ENCODE measurements at regions not wholly inside any gene's neighbourhood (a gene's known extent, or its start where the extent isn't known, plus 50 kb on each side); places are given as distances from the start of the nearest gene placed in this dataset.
"Not testable (repeated sequence)": the region's sequence is repeated elsewhere in the genome, so short reads cannot be mapped to it uniquely, and the experiment has no call there.

DNA sequence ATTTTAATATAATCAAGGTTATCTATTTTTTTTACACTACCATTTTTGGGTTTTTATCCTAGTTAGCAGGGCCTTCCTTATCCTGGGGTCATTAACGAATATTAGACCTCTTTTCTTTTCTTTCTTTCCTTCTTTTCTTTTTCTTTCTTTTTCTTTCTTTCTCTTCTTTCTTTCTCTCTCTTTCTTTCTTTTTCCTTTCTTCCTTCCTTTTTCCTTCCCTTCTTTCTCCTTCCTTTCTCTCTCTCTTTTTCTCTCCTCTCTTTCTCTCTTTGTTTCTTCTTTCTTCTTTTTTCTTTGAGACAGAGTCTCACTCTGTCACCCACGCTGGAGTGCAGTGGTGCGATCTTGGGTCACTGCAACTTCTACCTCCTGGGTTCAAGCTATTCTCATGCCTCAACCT, 120.4 kb upstream of the PDE7B start:
- Mint-ChIP-seq H3K27ac (no peak overlapping the region), H3K36me3 (ENCODE audit: low read depth) (no peaks in the 10 kb centered on the region)

DNA sequence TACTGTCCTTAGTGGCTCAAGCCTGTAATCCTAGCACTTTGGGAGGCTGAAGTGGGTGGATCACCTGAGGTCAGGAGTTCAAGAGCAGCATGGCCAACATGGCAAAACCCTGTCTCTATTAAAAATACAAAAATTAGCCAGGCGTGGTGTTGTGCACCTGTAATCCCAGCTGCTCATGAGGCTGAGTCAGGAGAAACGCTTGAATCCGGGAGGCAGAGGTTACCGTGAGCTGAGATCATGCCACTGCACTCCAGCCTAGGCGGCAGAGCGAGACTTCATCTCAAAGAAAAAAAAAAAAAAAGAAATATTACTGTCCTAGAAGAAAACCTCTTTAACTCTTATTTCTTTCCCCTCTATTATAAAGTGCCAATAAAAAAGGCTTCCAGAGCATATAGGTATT, 115.2 kb upstream of the PDE7B start:
- intact Hi-C loops (cut with micrococcal nuclease); H3K9me3 Mint-ChIP-seq; H3K27me3 Mint-ChIP-seq; H3K4me1 Mint-ChIP-seq (ENCODE audit: low read depth); H3K4me3 Mint-ChIP-seq; H3K36me3 Mint-ChIP-seq (ENCODE audit: low read depth); H3K27ac Mint-ChIP-seq: not testable (repeated sequence)

More for the DNA sequence above, 120.4 kb upstream of the PDE7B start:
- intact Hi-C loops (cut with micrococcal nuclease): no loop called here
- Mint-ChIP-seq H3K9me3 (peaks cover 12% of the 10 kb centered on the region), H3K4me3 (no peak overlapping the region), H3K27me3 (no peaks in the 10 kb centered on the region), H3K4me1 (ENCODE audit: low read depth) (no peaks in the 10 kb centered on the region)

DNA sequence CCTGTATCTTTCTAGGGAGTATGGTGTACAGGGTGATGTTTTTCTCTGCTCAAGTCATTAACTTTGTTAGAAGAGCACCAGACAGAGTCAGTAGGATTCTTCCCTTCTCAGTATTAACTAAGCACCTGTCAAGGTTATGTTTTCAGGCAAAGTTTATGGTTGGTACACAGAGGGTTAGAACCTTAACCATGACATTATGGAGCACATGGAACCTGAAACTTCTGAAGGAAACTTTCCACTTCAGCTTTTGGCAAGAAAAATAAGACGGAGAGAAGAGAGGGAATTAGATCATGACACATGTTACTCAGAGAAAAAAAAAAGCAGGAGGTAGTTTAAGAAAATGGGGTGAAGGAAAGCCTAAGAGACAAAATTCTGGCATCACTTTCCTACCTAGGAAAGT, 112.9 kb upstream of the PDE7B start:
- Mint-ChIP-seq H3K27me3 (no peaks in the 10 kb centered on the region), H3K4me1 (ENCODE audit: low read depth) (no peaks in the 10 kb centered on the region), H3K9me3 (peaks cover 9% of the 10 kb centered on the region), H3K4me3 (no peak overlapping the region), H3K27ac (no peak overlapping the region), H3K36me3 (ENCODE audit: low read depth) (no peaks in the 10 kb centered on the region)
- intact Hi-C loops (cut with micrococcal nuclease): no loop called here

DNA sequence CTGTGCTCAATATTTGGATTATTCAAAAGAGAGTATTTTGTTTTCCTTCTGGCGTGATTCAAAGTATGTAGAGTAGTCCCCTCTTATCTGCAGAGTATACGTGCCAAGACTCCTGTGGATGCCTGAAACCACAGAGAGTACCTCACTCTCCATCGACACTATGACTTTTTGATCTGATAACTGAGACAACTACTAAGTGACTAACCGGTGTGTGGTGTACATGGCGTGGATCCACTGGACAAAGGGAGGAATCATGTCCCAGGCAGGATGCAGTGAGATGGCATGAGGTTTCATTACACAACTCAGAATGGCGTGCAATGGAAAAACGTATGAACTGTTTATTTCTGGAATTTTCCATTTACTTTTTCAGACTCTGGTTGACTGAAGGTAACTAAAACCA, 112.2 kb upstream of the PDE7B start:
- Mint-ChIP-seq H3K27me3 (no peaks in the 10 kb centered on the region), H3K9me3 (peaks cover 9% of the 10 kb centered on the region), H3K27ac (no peak overlapping the region), H3K4me1 (ENCODE audit: low read depth) (no peaks in the 10 kb centered on the region), H3K36me3 (ENCODE audit: low read depth) (no peaks in the 10 kb centered on the region), H3K4me3 (no peak overlapping the region)
- intact Hi-C loops (cut with micrococcal nuclease): no loop called here

DNA sequence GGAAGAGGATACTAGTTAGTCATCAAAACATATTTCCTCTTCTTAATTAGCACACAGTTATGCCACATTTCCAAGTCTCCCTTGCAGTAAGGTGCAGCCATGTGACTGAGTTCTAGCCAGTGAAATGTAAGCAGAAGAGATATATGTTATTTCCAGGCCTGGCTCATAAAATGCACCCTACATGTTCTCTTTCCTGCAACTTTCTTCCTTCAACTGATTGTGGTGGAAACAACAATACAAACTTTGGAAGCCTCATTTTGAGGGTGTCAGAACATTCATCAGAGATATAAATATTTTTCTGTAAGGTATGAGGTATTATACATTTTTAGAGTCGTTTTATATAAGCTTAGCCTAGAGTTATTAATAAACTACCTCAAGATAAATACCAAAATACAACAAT, 110.9 kb upstream of the PDE7B start:
- Mint-ChIP-seq H3K9me3 (peaks cover 9% of the 10 kb centered on the region), H3K4me1 (ENCODE audit: low read depth) (no peaks in the 10 kb centered on the region), H3K4me3 (no peak overlapping the region), H3K27me3 (no peaks in the 10 kb centered on the region), H3K27ac (no peak overlapping the region), H3K36me3 (ENCODE audit: low read depth) (no peaks in the 10 kb centered on the region)
- intact Hi-C loops (cut with micrococcal nuclease): no loop called here

DNA sequence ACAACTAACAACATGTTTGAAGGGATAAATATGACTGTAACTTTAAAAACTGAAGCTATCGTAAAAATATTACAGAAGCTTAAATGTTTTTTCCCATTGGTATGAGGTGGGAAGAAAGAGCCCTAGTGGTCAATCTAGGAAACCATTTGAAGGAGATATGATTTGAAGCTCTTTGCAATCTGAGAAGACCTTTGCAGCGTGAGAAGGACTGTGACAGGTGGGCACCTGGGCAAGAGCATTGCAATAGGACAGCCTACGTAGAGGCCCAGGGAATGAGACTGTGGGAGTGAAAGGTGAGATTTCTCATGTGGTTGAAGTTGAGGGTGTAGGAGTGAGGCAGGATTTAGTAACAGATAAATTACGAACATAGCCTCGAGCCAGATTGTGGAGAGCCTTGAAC, 108.0 kb upstream of the PDE7B start:
- Mint-ChIP-seq H3K9me3 (no peaks in the 10 kb centered on the region), H3K4me3 (no peak overlapping the region), H3K4me1 (ENCODE audit: low read depth) (no peaks in the 10 kb centered on the region), H3K27ac (no peak overlapping the region), H3K27me3 (no peaks in the 10 kb centered on the region), H3K36me3 (ENCODE audit: low read depth) (no peaks in the 10 kb centered on the region)
- intact Hi-C loops (cut with micrococcal nuclease): no loop called here

DNA sequence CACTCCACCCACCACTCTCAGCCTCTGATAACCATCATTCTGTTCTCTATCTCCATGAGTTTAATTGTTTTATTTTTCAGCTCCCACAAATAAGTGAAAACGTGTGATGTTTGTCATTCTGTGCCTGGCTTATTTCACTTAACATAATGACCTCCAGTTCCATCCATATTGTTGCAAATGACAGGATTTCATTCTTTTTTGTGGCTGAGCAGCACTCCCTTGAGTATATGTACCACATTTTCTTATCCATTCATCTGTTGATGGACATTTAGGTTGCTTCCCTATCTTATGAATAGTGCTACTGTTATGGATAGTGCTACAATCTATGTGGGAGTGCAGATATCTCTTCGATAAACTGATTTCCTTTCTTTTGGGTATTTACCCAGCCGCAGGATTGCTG, 103.3 kb upstream of the PDE7B start:
- intact Hi-C loops (cut with micrococcal nuclease): no loop called here
- H3K27ac Mint-ChIP-seq: no peak overlapping the region
- no peak overlapping the region for H3K4me3 Mint-ChIP-seq
- H3K27me3 Mint-ChIP-seq: no peaks in the 10 kb centered on the region
- no peaks in the 10 kb centered on the region for H3K36me3 Mint-ChIP-seq (ENCODE audit: low read depth)
- H3K9me3 Mint-ChIP-seq: no peaks in the 10 kb centered on the region
- no peaks in the 10 kb centered on the region for H3K4me1 Mint-ChIP-seq (ENCODE audit: low read depth)

DNA sequence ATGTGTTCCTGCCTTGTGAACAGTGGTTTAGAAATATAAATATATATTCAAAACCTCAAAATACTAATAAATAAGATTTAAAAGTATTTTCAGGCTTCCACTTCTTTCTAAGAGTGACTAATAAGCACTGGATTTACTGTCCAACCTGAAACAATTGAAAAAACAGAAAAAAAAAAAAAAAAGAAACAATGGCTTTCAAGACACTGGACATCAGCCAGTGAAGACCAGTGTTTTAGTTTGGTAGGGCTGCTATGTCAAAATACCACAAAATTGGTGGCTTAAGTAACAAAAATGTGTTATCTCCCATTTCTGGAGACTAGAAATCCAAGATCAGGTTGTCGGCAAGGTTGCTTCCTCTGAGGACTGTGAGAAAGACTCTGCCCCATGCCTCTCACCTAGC, 101.4 kb upstream of the PDE7B start:
- Mint-ChIP-seq H3K4me1 (ENCODE audit: low read depth) (no peaks in the 10 kb centered on the region), H3K27me3 (no peaks in the 10 kb centered on the region), H3K36me3 (ENCODE audit: low read depth) (no peaks in the 10 kb centered on the region), H3K27ac (no peak overlapping the region), H3K4me3 (no peak overlapping the region), H3K9me3 (no peaks in the 10 kb centered on the region)
- intact Hi-C loops (cut with micrococcal nuclease): no loop called here

DNA sequence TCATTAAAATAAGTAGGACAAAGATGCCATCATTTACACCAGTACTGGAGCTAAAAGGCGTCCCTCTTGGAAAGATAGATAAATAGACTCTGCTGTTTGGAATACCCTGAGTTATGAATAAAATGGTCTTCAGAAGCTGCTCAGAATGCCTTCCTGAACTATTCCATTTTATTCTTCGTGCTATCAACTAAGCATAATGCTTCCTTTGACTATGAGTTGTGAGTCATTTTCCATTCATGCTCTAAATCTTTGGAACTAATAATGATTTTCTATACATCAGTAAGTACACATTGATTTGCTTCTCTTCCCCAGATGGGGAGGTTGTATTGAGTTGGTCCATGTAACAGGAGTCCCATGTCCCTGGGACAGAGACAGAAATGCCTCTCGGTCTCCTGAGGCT, 98.3 kb upstream of the PDE7B start:
- H3K27me3 Mint-ChIP-seq: no peaks in the 10 kb centered on the region
- no peaks in the 10 kb centered on the region for H3K36me3 Mint-ChIP-seq (ENCODE audit: low read depth)
- no peak overlapping the region for H3K4me3 Mint-ChIP-seq
- H3K27ac Mint-ChIP-seq: no peak overlapping the region
- H3K9me3 Mint-ChIP-seq: no peaks in the 10 kb centered on the region
- no peaks in the 10 kb centered on the region for H3K4me1 Mint-ChIP-seq (ENCODE audit: low read depth)
- intact Hi-C loops (cut with micrococcal nuclease): no loop called here

DNA sequence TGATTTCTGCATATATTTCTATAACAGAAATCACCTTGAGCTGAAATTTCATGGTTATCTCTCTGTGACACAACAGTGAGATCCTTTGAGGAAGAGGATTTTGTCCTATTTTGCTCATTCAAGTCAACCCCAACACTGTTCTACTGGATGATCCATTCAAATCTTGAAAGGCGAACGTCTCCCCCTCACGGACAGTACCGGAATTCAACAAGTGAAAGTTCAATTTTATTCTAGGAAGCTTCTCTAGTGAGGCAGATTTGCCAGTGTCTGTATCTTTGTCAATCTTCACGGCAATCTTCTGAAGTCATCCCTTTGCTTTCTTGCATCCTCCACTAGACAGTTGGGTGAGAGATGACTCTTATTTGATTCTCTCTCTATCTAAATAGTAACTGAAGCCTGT, 91.7 kb upstream of the PDE7B start:
- no peaks in the 10 kb centered on the region for H3K36me3 Mint-ChIP-seq (ENCODE audit: low read depth)
- peaks cover 24% of the 10 kb centered on the region for H3K9me3 Mint-ChIP-seq
- no peaks in the 10 kb centered on the region for H3K27me3 Mint-ChIP-seq
- H3K4me1 Mint-ChIP-seq (ENCODE audit: low read depth): no peaks in the 10 kb centered on the region
- intact Hi-C loops (cut with micrococcal nuclease): no loop called here
- no peak overlapping the region for H3K27ac Mint-ChIP-seq
- H3K4me3 Mint-ChIP-seq: no peak overlapping the region

DNA sequence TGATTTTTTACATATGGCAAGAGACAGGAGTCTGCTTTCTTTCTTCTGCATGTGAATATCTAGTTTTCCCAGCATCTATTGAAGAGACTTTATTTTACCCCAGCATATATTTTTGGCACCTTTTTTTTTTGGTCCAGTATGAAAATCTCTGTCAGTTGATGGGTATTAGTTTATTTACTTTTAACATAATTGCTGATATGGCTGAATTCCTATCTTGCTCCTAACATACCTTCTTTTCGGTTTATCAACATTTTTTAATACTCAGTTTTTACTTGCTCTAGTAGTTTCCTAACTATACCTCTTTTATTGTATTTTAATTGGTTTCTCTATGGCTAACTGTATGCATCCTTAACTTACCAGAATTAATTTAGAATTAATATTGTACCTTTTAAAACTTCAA, 77.5 kb upstream of the PDE7B start:
- Mint-ChIP-seq H3K4me1 (ENCODE audit: low read depth) (no peaks in the 10 kb centered on the region), H3K9me3 (peaks cover 15% of the 10 kb centered on the region), H3K36me3 (ENCODE audit: low read depth) (no peaks in the 10 kb centered on the region), H3K27me3 (no peaks in the 10 kb centered on the region), H3K27ac (no peak overlapping the region), H3K4me3 (no peak overlapping the region)
- intact Hi-C loops (cut with micrococcal nuclease): no loop called here

DNA sequence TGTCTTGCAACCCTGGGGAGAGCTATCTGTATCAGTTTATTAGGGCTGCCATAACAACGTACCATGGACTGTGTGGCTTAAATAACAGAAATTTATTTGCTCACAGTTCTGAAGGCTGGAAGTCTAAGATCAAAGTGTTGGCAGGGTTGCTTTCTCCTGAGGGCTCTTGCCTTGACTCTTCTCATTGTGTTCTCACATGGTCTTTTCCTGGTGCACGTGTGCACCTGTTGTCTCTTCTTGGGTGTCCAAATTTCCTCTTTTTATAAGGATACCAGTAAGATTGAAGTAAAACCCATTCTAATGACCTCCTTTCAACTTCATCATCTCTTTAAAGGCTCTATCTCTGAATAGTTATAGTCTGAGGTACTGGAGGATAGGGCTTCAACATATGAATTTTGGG, 72.3 kb upstream of the PDE7B start:
- Mint-ChIP-seq H3K36me3 (ENCODE audit: low read depth) (no peaks in the 10 kb centered on the region), H3K27me3 (no peaks in the 10 kb centered on the region), H3K27ac (no peak overlapping the region), H3K4me1 (ENCODE audit: low read depth) (peaks cover 5% of the 10 kb centered on the region), H3K4me3 (no peak overlapping the region), H3K9me3 (no peaks in the 10 kb centered on the region)
- intact Hi-C loops (cut with micrococcal nuclease): no loop called here

DNA sequence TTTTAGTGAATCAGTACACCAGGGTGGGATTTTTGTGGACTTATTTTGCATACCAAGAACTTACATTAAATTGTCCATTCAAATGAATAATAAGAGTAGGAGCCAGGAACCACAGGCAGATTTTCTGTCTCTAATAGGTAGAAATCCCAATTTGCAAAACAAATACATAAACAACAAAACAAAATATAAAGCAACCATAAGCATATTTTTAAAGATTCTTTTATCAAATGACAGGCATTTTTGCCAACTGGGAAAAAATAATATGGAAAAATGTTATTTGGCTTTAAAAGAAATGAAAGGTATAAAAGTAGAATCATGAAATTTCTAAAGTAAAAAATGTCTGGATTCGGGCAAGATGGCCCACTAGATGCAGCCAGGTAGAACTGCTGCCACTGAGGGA, 71.2 kb upstream of the PDE7B start:
- Mint-ChIP-seq H3K27me3 (no peaks in the 10 kb centered on the region), H3K4me1 (ENCODE audit: low read depth) (peaks cover 5% of the 10 kb centered on the region), H3K9me3 (no peaks in the 10 kb centered on the region), H3K27ac (no peak overlapping the region), H3K36me3 (ENCODE audit: low read depth) (no peaks in the 10 kb centered on the region), H3K4me3 (no peak overlapping the region)
- intact Hi-C loops (cut with micrococcal nuclease): no loop called here

DNA sequence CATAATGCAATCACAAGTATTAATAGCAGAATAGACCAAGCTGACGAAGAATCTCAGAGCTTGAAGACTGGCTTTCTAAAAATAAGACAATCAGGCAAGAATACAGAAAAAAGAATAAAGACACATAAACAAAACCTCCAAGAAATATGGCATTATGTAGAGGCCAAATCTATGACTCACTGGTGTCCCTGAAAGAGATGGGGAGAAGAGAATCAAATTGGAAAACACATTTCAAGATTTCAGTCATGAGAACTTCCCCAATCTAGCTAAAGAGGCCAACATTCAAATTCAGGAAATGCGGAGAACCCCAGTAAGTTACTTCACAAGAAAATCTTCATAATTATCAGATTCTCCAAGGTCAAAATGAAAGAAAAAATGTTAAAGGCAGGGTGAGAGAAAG, 69.0 kb upstream of the PDE7B start:
- Mint-ChIP-seq H3K9me3 (no peaks in the 10 kb centered on the region), H3K4me3 (no peak overlapping the region), H3K27ac (no peak overlapping the region), H3K36me3 (ENCODE audit: low read depth) (no peaks in the 10 kb centered on the region), H3K27me3 (no peaks in the 10 kb centered on the region), H3K4me1 (ENCODE audit: low read depth) (peaks cover 5% of the 10 kb centered on the region)
- intact Hi-C loops (cut with micrococcal nuclease): no loop called here

DNA sequence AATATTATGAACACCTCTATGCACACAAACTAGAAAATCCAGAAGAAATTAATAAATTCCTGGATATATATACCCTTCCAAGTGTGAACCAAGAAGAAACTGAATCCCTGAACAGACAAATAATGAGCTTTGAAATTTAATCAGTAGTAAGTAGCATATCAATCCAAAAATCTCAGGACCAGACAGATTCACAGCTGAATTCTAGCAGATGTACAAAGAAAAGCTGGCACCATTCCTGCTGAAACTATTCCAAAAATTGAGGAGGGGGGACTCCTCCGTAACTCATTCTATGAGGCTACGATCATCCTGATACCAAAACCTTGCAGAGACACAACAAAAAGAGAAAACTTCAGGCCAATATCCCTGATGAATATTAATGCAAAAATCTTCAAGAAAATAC, 67.0 kb upstream of the PDE7B start:
- Mint-ChIP-seq H3K27ac (no peak overlapping the region), H3K27me3 (no peaks in the 10 kb centered on the region), H3K9me3 (no peaks in the 10 kb centered on the region), H3K4me1 (ENCODE audit: low read depth) (peaks cover 5% of the 10 kb centered on the region), H3K4me3 (no peak overlapping the region), H3K36me3 (ENCODE audit: low read depth) (no peaks in the 10 kb centered on the region)
- intact Hi-C loops (cut with micrococcal nuclease): no loop called here
